Cardiac fibroblast (primary cell): ENCODE measurements at regions not wholly inside any gene's neighbourhood (a gene's known extent, or its start where the extent isn't known, plus 50 kb on each side); places are given as distances from the start of the nearest gene placed in this dataset.
A peak's percentile ranks its signal among the peaks of the same experiment; 100 is the strongest.
"Not testable (repeated sequence)": the region's sequence is repeated elsewhere in the genome, so short reads cannot be mapped to it uniquely, and the experiment has no call there.

Experiments
- DNase-seq, 2 donors: peaks; one replicate each; pipeline versions ENCODE4 v3.0.0 to v3.0.0-alpha.2; 2010; ENCODE audit warnings: low read depth in 2 of 2
- H3K4me3 ChIP-seq, 2 donors: replicated peaks in 1 of 2; 1 replicate in 1 of 2; 2 replicates in 1 of 2; pipeline ENCODE4 v1.5.1; 2011; ENCODE audit warnings: low read depth in 2 of 2, low read length in 2 of 2, mild to moderate bottlenecking in 2 of 2, moderate library complexity in 1 of 2
- TF ChIP-seq, protein P1 (sequence below): IDR thresholded peaks from one replicate; pipeline ENCODE4 v1.5.1; 2011; ENCODE audit warnings: low read depth, mild to moderate bottlenecking, low read length, inconsistent platforms

DNA sequence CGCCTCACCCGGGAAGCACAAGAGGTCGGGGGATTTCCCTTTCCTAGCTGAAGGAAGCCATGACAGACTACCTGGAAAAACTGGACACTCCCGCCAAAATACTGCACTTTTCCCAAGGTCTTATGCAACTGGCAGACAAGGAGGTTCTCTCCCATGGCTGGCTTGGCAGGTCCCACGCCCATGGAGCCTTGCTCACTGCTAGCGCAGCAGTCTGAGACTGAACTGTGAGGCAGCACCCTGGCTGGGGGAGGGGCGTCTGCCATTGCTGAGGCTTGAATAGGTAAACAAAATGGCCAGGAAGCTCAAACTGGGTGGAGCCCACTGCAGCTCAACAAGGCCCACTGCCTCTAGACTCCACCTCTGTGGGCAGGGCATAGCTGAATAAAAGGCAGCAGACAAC is 92.1 kb downstream of the C4BPA start:
- H3K4me3 ChIP-seq, DNase-seq: not testable (repeated sequence)

DNA sequence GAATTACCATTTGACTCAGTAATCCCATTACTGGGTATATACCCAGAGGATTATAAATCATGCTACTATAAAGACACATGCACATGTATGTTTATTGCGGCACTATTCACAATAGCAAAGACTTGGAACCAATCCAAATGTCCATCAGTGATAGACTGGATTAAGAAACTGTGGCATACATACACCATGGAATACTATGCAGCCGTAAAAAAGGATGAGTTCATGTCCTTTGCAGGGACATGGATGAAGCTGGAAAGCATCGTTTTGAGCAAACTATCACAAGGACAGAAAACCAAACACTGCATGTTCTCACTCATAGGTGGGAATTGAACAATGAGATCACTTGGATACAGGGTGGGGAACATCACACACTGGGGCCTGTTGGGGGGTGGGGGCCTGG is 97.5 kb downstream of the C4BPA start:
- not testable (repeated sequence) for H3K4me3 ChIP-seq, DNase-seq

DNA sequence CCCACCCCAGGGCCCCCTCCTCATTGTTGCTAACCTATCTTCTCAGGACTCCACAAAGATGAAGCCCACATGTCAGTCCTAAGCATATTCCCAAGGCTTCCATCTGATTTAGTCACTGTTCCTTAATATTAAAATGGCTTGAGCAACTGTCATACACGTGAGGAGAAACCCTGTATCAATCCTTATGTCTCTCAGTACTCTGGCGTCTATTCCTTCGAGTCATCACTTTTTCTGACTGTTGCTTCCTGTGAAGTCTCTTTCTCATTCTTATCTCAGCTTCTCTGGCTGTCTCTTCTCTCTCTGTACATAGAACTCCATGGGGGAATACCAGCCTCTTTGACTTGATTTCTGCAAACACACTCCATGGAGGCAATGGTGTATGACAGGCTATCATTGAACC is 98.4 kb downstream of the C4BPA start:
- H3K4me3 ChIP-seq = no peak overlapping the region
- no peak for DNase-seq
- TF ChIP-seq, protein P1, sequence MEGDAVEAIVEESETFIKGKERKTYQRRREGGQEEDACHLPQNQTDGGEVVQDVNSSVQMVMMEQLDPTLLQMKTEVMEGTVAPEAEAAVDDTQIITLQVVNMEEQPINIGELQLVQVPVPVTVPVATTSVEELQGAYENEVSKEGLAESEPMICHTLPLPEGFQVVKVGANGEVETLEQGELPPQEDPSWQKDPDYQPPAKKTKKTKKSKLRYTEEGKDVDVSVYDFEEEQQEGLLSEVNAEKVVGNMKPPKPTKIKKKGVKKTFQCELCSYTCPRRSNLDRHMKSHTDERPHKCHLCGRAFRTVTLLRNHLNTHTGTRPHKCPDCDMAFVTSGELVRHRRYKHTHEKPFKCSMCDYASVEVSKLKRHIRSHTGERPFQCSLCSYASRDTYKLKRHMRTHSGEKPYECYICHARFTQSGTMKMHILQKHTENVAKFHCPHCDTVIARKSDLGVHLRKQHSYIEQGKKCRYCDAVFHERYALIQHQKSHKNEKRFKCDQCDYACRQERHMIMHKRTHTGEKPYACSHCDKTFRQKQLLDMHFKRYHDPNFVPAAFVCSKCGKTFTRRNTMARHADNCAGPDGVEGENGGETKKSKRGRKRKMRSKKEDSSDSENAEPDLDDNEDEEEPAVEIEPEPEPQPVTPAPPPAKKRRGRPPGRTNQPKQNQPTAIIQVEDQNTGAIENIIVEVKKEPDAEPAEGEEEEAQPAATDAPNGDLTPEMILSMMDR = no peak

DNA sequence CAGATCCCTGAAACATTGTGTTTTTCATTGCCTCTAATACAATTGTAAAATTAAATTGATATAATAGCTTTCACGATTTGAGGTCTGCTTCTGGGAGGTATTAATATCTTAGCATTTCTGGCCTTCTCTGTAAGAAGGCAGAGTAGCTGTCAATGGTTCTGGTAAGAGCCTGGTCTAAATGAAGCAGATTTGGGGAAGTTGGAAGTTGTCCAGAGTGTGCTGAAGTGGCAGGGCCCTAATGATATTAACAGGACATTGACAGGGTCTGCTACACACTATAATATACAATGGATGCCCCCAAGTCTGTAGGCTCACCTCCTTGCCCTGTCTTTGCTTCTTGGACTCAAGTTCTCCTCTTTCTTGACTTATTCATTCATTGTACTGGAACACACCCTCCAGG is 99.5 kb downstream of the C4BPA start:
- no peak for DNase-seq
- H3K4me3 ChIP-seq = no peak overlapping the region
- TF ChIP-seq, protein P1 = no peak

DNA sequence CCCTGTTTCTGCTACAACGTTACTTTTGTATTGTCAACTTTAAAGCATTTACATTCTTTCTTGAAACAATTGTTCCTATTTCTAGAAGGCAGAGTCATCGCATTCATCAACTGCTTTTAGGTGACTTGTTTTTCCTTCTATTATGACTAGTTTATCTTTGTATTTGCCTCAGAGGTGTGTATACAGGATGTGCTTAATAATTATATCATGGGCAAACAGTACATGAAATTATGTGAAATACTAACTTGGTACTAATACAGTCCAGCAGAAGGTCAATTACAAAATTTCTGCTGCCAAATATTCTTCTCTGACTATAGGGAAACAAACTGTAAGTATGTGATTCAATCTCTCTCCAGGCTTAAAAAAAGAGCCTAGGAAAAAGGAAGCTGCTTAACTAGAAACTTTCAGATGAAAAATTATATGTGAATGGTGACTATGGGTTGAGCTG is 101.6 kb downstream of the C4BPA start:
- no peak overlapping the region for H3K4me3 ChIP-seq
- TF ChIP-seq, protein P1 = no peak
- DNase-seq = peak in 1 of 2 donors; percentile 34

DNA sequence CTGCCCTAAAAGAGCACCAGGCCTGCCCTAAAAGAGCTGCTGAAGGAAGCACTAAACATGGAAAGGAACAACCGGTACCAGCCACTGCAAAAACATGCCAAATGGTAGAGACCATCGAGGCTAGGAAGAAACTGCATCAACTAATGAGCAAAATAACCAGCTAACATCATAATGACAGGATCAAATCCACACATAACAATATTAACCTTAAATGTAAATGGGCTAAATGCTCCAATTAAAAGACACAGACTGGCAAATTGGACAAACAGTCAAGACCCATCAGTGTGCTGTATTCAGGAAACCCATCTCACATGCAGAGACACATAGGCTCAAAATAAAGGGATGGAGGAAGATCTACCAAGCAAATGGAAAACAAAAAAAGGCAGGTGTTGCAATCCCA is 104.7 kb downstream of the C4BPA start:
- H3K4me3 ChIP-seq, DNase-seq: not testable (repeated sequence)

DNA sequence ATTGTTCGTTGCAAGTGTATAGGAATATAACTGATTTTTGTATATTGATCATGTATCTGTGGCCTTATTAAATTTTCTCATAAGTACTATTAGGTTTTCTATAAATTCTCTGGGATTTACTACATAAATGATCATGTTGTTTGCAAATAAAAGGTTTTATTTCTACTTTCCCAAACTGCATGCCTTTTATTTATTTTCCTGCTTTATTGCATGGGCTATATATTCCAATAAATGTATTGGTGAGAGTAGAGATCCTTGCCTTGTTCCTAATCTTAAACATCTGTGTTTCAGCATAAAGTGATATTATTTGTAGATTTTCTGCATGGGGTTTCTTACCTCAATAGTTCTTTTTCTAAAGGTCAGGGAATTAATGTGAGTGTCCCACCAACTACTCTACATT is 107.0 kb upstream of the CD55 start:
- TF ChIP-seq, protein P1 = no peak
- no peak for DNase-seq
- no peak overlapping the region for H3K4me3 ChIP-seq

DNA sequence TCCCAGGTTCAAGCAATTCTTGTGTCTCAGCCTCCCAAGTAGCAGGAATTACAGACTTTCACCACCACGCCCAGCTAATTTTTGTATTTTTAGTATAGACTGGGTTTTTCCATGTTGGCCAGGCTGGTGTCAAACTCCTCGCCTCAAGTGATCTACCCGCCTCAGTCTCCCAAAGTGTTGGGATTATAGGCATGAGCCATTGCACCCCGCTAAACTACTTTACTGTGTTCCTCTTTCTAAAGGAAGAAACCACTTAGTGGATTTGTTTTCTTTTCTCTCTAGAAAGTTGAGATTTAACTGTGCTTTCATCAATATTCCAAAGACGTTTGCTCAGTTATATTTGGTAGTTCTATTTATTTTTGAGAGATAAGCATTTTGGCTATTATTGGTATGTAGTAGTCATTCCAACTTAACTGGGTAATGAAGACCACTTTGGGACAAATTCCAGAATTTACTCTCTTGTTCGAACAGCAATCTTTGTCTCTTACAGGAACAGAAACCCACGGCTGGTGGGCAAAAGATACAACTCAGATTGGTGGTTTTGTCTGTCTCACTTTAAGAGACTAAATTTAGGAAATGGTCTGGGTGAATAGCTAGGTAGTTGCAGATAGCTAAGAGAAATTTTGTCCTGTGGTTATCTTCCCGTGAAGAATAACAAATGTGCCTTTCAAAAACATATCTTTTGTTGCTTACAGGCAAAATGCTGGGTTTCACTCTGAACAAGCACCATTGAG is 103.5 kb upstream of the CD55 start:
- TF ChIP-seq, protein P1 = no peak
- no peak for DNase-seq
- H3K4me3 ChIP-seq = no peak overlapping the region
